ENCODE measurements at regions not wholly inside any gene's neighbourhood (a gene's known extent, or its start where the extent isn't known, plus 50 kb on each side); places are given as distances from the start of the nearest gene placed in this dataset.

GRCh38 chr18:42473611-42474010, 518.6 kb downstream of the PIK3C3 start:
- no peak overlapping the region for H3K4me3 ChIP-seq
- DNase-seq = no peak
- H3K9me2 ChIP-seq (ENCODE audit: insufficient read depth) = no peaks in the 10 kb centered on the region
- no peaks in the 10 kb centered on the region for H3F3A ChIP-seq (ENCODE audit: insufficient read depth)
- H3K9me3 ChIP-seq (ENCODE audit: low read depth) = no peaks in the 10 kb centered on the region
- H3K4me2 ChIP-seq (ENCODE audit: unreplicated experiment) = no peak overlapping the region
- no peaks in the 10 kb centered on the region for H4K20me1 ChIP-seq (ENCODE audit: insufficient read depth)
- H3K4me1 ChIP-seq (ENCODE audit: insufficient read depth) = no peaks in the 10 kb centered on the region
- TF ChIP-seq EZH2 (IDR thresholded peaks at IDR 0.05; ENCODE audit: insufficient read depth, poor library complexity, severe bottlenecking) (no peak), EZH2phosphoT487 (IDR thresholded peaks at IDR 0.05; ENCODE audit: insufficient read depth, low read depth) (no peak)
- H3K27ac ChIP-seq = no peak overlapping the region
- no peaks in the 10 kb centered on the region for H3K36me3 ChIP-seq (ENCODE audit: low read depth)
- H2AFZ ChIP-seq = no peak overlapping the region
- 51 to 54% methylated on average over 6 of the region's 6 CpGs for WGBS, 2 experiments (ENCODE audit: low coverage in 1 of 2, low lambda C conversion rate in 2 of 2, missing lambda C conversion rate in 2 of 2)
- no peak overlapping the region for H3K9ac ChIP-seq
- no peaks in the 10 kb centered on the region for H3K27me3 ChIP-seq (replicated peaks; ENCODE audit: insufficient read depth)
- in situ Hi-C loops (cut with MboI) = no loop called here
- no peaks in the 10 kb centered on the region for H3K79me2 ChIP-seq (ENCODE audit: insufficient read depth)

DNA sequence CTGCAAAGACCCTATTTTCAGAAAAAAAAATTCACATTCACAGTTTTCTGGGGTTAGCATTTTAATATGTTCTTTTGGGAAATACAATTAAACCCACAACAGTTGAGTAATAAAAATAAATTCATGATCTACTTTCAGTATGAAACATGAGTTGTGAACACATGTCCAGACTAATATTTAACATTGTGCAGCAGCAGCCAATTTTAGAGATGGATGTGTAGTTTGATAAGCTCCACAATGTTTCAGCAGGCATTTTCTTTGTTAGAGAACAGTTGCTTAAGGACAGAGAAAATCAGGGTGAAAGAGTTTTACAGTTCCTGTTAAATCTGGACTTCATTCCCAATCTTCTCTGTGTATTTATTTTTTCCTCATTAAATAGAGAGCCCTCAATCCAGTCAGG, 519.5 kb downstream of the PIK3C3 start:
- no peaks in the 10 kb centered on the region for H3K9me2 ChIP-seq (ENCODE audit: insufficient read depth)
- in situ Hi-C loops (cut with MboI) = no loop called here
- TF ChIP-seq EZH2phosphoT487 (IDR thresholded peaks at IDR 0.05; ENCODE audit: insufficient read depth, low read depth) = no peak
- TF ChIP-seq EZH2 (IDR thresholded peaks at IDR 0.05; ENCODE audit: insufficient read depth, poor library complexity, severe bottlenecking) = no peak
- no peak overlapping the region for H3K27ac ChIP-seq
- H3K4me3 ChIP-seq = no peak overlapping the region
- no peak for DNase-seq
- H3K4me2 ChIP-seq (ENCODE audit: unreplicated experiment) = no peak overlapping the region
- H3K79me2 ChIP-seq (ENCODE audit: insufficient read depth) = no peaks in the 10 kb centered on the region
- no peaks in the 10 kb centered on the region for H3K27me3 ChIP-seq (replicated peaks; ENCODE audit: insufficient read depth)
- no peaks in the 10 kb centered on the region for H3K36me3 ChIP-seq (ENCODE audit: low read depth)
- no peaks in the 10 kb centered on the region for H4K20me1 ChIP-seq (ENCODE audit: insufficient read depth)
- H3K4me1 ChIP-seq (ENCODE audit: insufficient read depth) = no peaks in the 10 kb centered on the region
- no peaks in the 10 kb centered on the region for H3K9me3 ChIP-seq (ENCODE audit: low read depth)
- H3F3A ChIP-seq (ENCODE audit: insufficient read depth) = no peaks in the 10 kb centered on the region
- no peak overlapping the region for H2AFZ ChIP-seq
- no peak overlapping the region for H3K9ac ChIP-seq

GRCh38 chr18:42475157-42475556, 520.1 kb downstream of the PIK3C3 start:
- Histone ChIP-seq H3F3A (ENCODE audit: insufficient read depth) (no peaks in the 10 kb centered on the region), H3K4me3 (no peak overlapping the region), H3K27me3 (replicated peaks; ENCODE audit: insufficient read depth) (no peaks in the 10 kb centered on the region), H3K9ac (no peak overlapping the region), H3K4me1 (ENCODE audit: insufficient read depth) (no peaks in the 10 kb centered on the region), H3K27ac (no peak overlapping the region), H3K36me3 (ENCODE audit: low read depth) (no peaks in the 10 kb centered on the region), H3K79me2 (ENCODE audit: insufficient read depth) (no peaks in the 10 kb centered on the region), H3K4me2 (ENCODE audit: unreplicated experiment) (no peak overlapping the region), H2AFZ (no peak overlapping the region), H3K9me2 (ENCODE audit: insufficient read depth) (no peaks in the 10 kb centered on the region), H3K9me3 (ENCODE audit: low read depth) (no peaks in the 10 kb centered on the region), H4K20me1 (ENCODE audit: insufficient read depth) (no peaks in the 10 kb centered on the region)
- no peak for DNase-seq
- in situ Hi-C loops (cut with MboI) = no loop called here
- TF ChIP-seq EZH2 (IDR thresholded peaks at IDR 0.05; ENCODE audit: insufficient read depth, poor library complexity, severe bottlenecking) = no peak
- TF ChIP-seq EZH2phosphoT487 (IDR thresholded peaks at IDR 0.05; ENCODE audit: insufficient read depth, low read depth) = no peak
- 32 to 36% methylated on average over 1 of the region's 1 CpG for WGBS, 2 experiments (ENCODE audit: low coverage in 1 of 2, low lambda C conversion rate in 2 of 2, missing lambda C conversion rate in 2 of 2)

DNA sequence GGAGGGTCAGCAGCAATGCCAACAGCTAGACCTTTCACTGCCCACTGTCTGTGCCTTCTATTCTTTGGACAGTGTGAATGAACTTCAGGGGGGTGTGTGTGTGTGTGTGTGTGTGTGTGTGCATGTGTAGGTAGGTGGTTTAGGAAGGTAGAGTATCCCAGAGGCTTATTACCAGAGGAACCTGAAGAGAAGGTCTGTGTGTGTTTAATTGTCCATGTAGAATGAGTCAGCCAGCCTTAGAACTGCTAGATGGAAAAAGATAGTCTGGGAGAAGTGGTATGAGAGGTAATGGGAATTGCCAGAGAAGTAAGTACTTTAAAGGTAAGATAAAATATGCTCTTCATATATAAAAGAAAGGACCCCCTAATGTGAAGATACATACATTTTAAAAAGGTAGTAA, 522.2 kb downstream of the PIK3C3 start:
- Histone ChIP-seq H2AFZ (no peak overlapping the region), H3K4me1 (ENCODE audit: insufficient read depth) (no peaks in the 10 kb centered on the region), H3K9me2 (ENCODE audit: insufficient read depth) (no peaks in the 10 kb centered on the region), H3K4me2 (ENCODE audit: unreplicated experiment) (no peak overlapping the region), H4K20me1 (ENCODE audit: insufficient read depth) (no peaks in the 10 kb centered on the region), H3F3A (ENCODE audit: insufficient read depth) (no peaks in the 10 kb centered on the region), H3K36me3 (ENCODE audit: low read depth) (no peaks in the 10 kb centered on the region), H3K27me3 (replicated peaks; ENCODE audit: insufficient read depth) (no peaks in the 10 kb centered on the region), H3K79me2 (ENCODE audit: insufficient read depth) (no peaks in the 10 kb centered on the region), H3K27ac (no peak overlapping the region), H3K4me3 (no peak overlapping the region), H3K9ac (no peak overlapping the region), H3K9me3 (ENCODE audit: low read depth) (no peaks in the 10 kb centered on the region)
- in situ Hi-C loops (cut with MboI) = no loop called here
- TF ChIP-seq EZH2phosphoT487 (IDR thresholded peaks at IDR 0.05; ENCODE audit: insufficient read depth, low read depth) = no peak
- TF ChIP-seq EZH2 (IDR thresholded peaks at IDR 0.05; ENCODE audit: insufficient read depth, poor library complexity, severe bottlenecking) = no peak
- no peak for DNase-seq

- H3K9me3 ChIP-seq (ENCODE audit: low read depth) = no peaks in the 10 kb centered on the region
- no peaks in the 10 kb centered on the region for H3K4me1 ChIP-seq (ENCODE audit: insufficient read depth)
- no peak for DNase-seq
- no peak for TF ChIP-seq EZH2 (IDR thresholded peaks at IDR 0.05; ENCODE audit: insufficient read depth, poor library complexity, severe bottlenecking)
- TF ChIP-seq EZH2phosphoT487 (IDR thresholded peaks at IDR 0.05; ENCODE audit: insufficient read depth, low read depth) = no peak
- no peaks in the 10 kb centered on the region for H3K27me3 ChIP-seq (replicated peaks; ENCODE audit: insufficient read depth)
- no peak overlapping the region for H2AFZ ChIP-seq
- no peak overlapping the region for H3K27ac ChIP-seq
- H3K36me3 ChIP-seq (ENCODE audit: low read depth) = no peaks in the 10 kb centered on the region
- 33 to 36% methylated on average over 5 of the region's 5 CpGs for WGBS, 2 experiments (ENCODE audit: low coverage in 1 of 2, low lambda C conversion rate in 2 of 2, missing lambda C conversion rate in 2 of 2)
- no peak overlapping the region for H3K4me2 ChIP-seq (ENCODE audit: unreplicated experiment)
- H3K4me3 ChIP-seq = no peak overlapping the region
- no peaks in the 10 kb centered on the region for H3K9me2 ChIP-seq (ENCODE audit: insufficient read depth)
- in situ Hi-C loops (cut with MboI) = no loop called here
- no peaks in the 10 kb centered on the region for H4K20me1 ChIP-seq (ENCODE audit: insufficient read depth)
- H3K9ac ChIP-seq = no peak overlapping the region
- no peaks in the 10 kb centered on the region for H3K79me2 ChIP-seq (ENCODE audit: insufficient read depth)
- no peaks in the 10 kb centered on the region for H3F3A ChIP-seq (ENCODE audit: insufficient read depth)
Measured at GRCh38 chr18:42480441-42480840, 525.4 kb downstream of the PIK3C3 start.
